Tibial nerve (tissue), 4 donors: ENCODE measurements at regions not wholly inside any gene's neighbourhood (a gene's known extent, or its start where the extent isn't known, plus 50 kb on each side); places are given as distances from the start of the nearest gene placed in this dataset.

Experiments used
- DNase-seq, 2 donors: peaks; one replicate each; pipeline ENCODE4 v3.0.0-alpha.2; 2019; ENCODE audit warnings: low spot score in 2 of 2
- H3K27ac ChIP-seq, 4 donors: fragments of 200-600 bp; sonication (generic) in 3 of 4; one replicate each; pipeline ENCODE4 v1.5.1; 2017 to 2019; ENCODE audit warnings: mild to moderate bottlenecking in 1 of 4
- H3K27me3 ChIP-seq, 2 donors: fragments of 200-600 bp; sonication (generic) in 1 of 2; one replicate each; pipeline versions ENCODE4 v1.5.1 to v1.6.0; 2017 to 2019
- H3K36me3 ChIP-seq, 3 donors: fragments of 200-600 bp; sonication (generic); one replicate each; pipeline ENCODE4 v1.5.1; 2018 to 2019
- H3K4me1 ChIP-seq, 4 donors: fragments of 200-600 bp; sonication (generic) in 3 of 4; one replicate each; pipeline ENCODE4 v1.5.1; 2017 to 2019
- H3K4me3 ChIP-seq, 4 donors: fragments of 200-600 bp; sonication (generic) in 3 of 4; one replicate each; pipeline ENCODE4 v1.5.1; 2017 to 2019; ENCODE audit warnings: mild to moderate bottlenecking in 1 of 4, moderate library complexity in 1 of 4
- H3K9me3 ChIP-seq, 4 donors: fragments of 200-600 bp; sonication (generic) in 3 of 4; one replicate each; pipeline ENCODE4 v1.5.1; 2017 to 2019
- CTCF ChIP-seq, 5 experiments: fragments of 200-600 bp in 3 of 5; fragments of 450-650 bp in 2 of 5; sonication (generic) in 3 of 5; IDR thresholded peaks; one replicate each; pipeline ENCODE4 v1.5.1; 2016 to 2019; ENCODE audit warnings: antibody characterized with exemption in 5 of 5, mild to moderate bottlenecking in 3 of 5, moderate library complexity in 2 of 5
- EP300 ChIP-seq, 2 donors: sonication (generic); formaldehyde crosslinking; IDR thresholded peaks; one replicate each; pipeline ENCODE4 v1.6.1; 2017; ENCODE audit warnings: antibody characterized with exemption in 2 of 2, mild to moderate bottlenecking in 1 of 2
- POLR2A ChIP-seq, 2 donors: fragments of 450-650 bp; IDR thresholded peaks; one replicate each; pipeline ENCODE4 v1.6.1; 2017; ENCODE audit warnings: antibody characterized with exemption in 2 of 2, mild to moderate bottlenecking in 2 of 2, moderate library complexity in 2 of 2
- WGBS, 2 donors: methylation state at CpG; one replicate each; pipeline ENCODE4 v1.1.5; 2018; 5-methylcytosine and 5-hydroxymethylcytosine counted together

DNA sequence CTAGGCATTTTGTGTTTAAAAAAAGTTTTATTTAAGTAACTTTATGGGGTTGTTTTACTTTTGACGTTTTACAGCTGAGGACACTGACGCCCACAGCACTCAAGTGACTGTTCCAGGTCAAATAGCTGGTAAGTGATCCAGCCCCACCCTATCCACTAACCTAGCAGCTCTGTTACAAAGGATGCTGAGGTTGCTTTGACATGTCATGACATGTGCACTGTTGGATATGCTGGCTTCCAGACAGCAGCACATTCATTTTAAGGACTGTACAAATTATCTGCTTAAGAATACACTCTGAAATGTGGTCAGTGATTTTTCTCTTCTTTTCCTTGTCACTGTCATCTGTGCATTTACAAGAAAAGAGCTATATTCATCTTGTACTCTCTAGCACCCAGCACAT, 417.5 kb downstream of the ZEB2 start:
- H3K36me3 ChIP-seq: peaks cover 0 to 15% (median 0%) of the 10 kb centered on the region in 3 donors
- no peak overlapping the region for H3K27ac ChIP-seq
- no peaks in the 10 kb centered on the region for H3K4me1 ChIP-seq
- 91 to 95% methylated on average over 2 of the region's 2 CpGs for WGBS, 2 donors
- no peak overlapping the region for H3K4me3 ChIP-seq
- H3K9me3 ChIP-seq: peaks cover 0 to 27% (median 0%) of the 10 kb centered on the region in 4 donors
- DNase-seq: no peak
- TF ChIP-seq EP300 (IDR thresholded peaks at IDR 0.05) (no peak), CTCF (IDR thresholded peaks at IDR 0.05) (no peak), POLR2A (IDR thresholded peaks at IDR 0.05) (no peak)
- no peaks in the 10 kb centered on the region for H3K27me3 ChIP-seq

DNA sequence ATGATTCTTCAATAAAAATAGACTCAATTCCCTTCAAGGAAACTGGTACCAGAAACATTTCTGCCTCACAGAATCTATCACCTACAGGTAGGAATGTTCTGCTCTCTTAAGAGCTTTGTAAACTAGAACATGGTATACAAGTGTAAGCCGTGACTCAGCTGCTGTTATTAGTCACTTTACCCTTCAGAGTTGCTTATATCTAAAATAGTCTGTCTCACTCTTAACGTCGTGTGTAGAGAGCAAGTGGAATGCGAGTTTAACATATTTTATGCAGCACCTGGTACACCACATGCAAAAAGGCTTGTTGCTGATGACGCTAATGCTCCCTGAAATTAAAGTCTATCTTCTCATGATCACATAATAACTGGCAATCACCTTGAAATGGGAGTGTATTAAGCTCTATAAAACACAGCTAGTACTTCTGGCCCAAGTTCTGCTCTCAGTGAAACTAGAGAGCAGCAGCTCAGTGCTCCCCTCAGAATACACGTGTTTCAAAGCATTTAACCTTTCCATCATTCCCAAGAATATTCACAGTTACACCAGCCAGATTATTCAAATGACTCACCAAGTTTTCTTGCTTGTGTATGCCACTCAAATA, 420.0 kb downstream of the ZEB2 start:
- Histone ChIP-seq H3K4me3 (no peak overlapping the region), H3K36me3 (peaks cover 0 to 11% (median 0%) of the 10 kb centered on the region in 3 donors), H3K9me3 (peaks cover 0 to 9% (median 0%) of the 10 kb centered on the region in 4 donors), H3K27me3 (no peaks in the 10 kb centered on the region), H3K27ac (no peak overlapping the region), H3K4me1 (no peaks in the 10 kb centered on the region)
- whole genome bisulfite sequencing, 2 donors: 63 to 72% methylated on average over 6 of the region's 6 CpGs
- TF ChIP-seq POLR2A (IDR thresholded peaks at IDR 0.05) (no peak), CTCF (IDR thresholded peaks at IDR 0.05) (no peak), EP300 (IDR thresholded peaks at IDR 0.05) (no peak)
- DNase-seq: no peak

DNA sequence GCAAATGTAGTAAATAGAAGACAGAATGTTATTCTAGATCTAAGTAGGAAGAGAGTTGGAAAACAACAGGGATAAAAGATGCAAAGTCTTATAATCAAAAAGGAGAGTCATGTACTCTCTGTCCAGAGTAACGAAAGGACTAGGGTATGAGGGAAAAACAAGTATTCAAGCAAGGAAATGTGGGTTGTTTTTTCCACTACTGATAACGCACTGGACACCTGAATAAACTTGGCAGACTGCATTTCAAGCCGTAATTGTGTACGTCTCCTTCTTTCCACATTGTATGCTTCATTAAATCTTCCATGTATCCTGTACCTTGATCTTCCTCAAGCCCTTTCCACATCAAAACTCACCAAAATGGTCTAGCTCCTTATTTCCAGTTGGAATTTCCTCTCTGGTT, 420.6 kb downstream of the ZEB2 start:
- 72 to 76% methylated on average over 4 of the region's 4 CpGs for WGBS, 2 donors
- DNase-seq: no peak
- H3K27me3 ChIP-seq: no peaks in the 10 kb centered on the region
- H3K4me1 ChIP-seq: no peaks in the 10 kb centered on the region
- no peak overlapping the region for H3K4me3 ChIP-seq
- TF ChIP-seq CTCF (IDR thresholded peaks at IDR 0.05): no peak
- TF ChIP-seq EP300 (IDR thresholded peaks at IDR 0.05): no peak
- TF ChIP-seq POLR2A (IDR thresholded peaks at IDR 0.05): no peak
- H3K9me3 ChIP-seq: peaks cover 0 to 3% (median 0%) of the 10 kb centered on the region in 4 donors
- no peak overlapping the region for H3K27ac ChIP-seq
- H3K36me3 ChIP-seq: peaks cover 0 to 6% (median 0%) of the 10 kb centered on the region in 3 donors

GRCh38 chr2:144097440-144098225, 422.3 kb downstream of the ZEB2 start:
- no peak for DNase-seq
- Histone ChIP-seq H3K36me3 (no peaks in the 10 kb centered on the region), H3K9me3 (no peaks in the 10 kb centered on the region), H3K4me1 (no peaks in the 10 kb centered on the region), H3K27ac (no peak overlapping the region), H3K4me3 (no peak overlapping the region), H3K27me3 (no peaks in the 10 kb centered on the region)
- TF ChIP-seq CTCF (IDR thresholded peaks at IDR 0.05) (no peak), EP300 (IDR thresholded peaks at IDR 0.05) (no peak)
- 83 to 86% methylated on average over 6 of the region's 6 CpGs for WGBS, 2 donors

DNA sequence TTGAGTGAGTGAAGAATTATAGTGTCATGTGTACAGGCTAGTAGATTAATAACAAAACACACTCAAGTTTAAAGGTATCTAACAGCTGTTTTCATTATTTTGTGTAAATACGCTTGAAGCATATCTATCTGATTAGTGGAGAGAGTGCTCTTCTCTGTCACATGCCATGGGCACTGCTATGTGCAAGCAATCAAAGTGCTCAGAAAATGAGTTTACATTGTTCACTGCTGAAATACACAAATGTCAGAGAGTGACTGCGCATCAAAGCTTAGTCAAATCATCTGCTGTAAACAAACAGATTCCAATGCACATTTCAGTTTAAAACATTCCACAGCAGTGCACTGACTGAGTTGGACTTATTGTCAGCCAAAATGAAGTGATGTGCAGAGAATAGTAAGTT, 423.4 kb downstream of the ZEB2 start:
- H3K27me3 ChIP-seq: no peaks in the 10 kb centered on the region
- TF ChIP-seq CTCF (IDR thresholded peaks at IDR 0.05) (no peak), EP300 (IDR thresholded peaks at IDR 0.05) (no peak), POLR2A (IDR thresholded peaks at IDR 0.05) (no peak)
- peaks cover 0 to 6% (median 0%) of the 10 kb centered on the region in 3 donors for H3K36me3 ChIP-seq
- peaks cover 0 to 8% (median 0%) of the 10 kb centered on the region in 4 donors for H3K9me3 ChIP-seq
- H3K4me1 ChIP-seq: no peaks in the 10 kb centered on the region
- no peak overlapping the region for H3K27ac ChIP-seq
- DNase-seq: no peak
- 85 to 87% methylated on average over 2 of the region's 2 CpGs for WGBS, 2 donors
- no peak overlapping the region for H3K4me3 ChIP-seq
